ENCODE measurements at regions not wholly inside any gene's neighbourhood (a gene's known extent, or its start where the extent isn't known, plus 50 kb on each side); places are given as distances from the start of the nearest gene placed in this dataset.
"Not testable (repeated sequence)": the region's sequence is repeated elsewhere in the genome, so short reads cannot be mapped to it uniquely, and the experiment has no call there.

DNA sequence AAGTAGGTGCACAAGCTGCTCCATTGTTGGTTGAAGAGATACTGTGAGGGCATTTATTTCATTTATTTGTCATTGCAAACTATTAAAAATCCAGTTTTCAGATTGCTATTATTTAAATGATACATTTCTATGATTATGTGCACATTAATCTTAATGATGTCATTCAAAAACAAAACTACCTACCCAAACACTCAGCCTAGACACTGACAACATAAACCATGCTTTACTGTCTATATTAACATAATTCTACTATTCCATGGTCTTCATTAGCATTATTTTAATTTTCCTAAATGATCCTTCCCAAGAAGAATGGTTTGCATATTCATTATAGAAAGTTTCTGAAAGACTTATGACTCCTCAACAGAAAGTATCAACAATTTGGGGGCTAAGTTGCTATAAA is 813.0 kb upstream of the SLITRK5 start:
- no peak for DNase-seq (ENCODE audit: low spot score)

DNA sequence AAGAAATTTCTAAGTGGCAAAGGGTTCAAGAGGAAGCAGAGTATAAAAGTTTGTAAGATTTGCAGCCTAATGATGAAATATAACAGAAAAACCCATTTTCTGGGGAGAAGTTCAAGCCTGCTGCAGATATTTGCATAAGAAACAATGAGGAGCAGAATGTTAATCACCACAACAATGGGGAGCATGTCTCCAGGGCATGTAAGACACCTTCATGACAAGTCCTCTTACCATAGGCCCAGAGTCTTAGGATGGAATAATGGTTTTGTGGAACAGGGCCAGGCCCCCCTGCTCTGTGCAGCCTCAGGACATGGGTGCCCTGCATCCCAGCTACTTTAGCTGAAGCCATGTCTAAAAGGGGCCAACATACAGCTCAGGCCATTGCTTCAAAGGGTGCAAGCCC is 809.0 kb upstream of the SLITRK5 start:
- DNase-seq (ENCODE audit: low spot score) = no peak

DNA sequence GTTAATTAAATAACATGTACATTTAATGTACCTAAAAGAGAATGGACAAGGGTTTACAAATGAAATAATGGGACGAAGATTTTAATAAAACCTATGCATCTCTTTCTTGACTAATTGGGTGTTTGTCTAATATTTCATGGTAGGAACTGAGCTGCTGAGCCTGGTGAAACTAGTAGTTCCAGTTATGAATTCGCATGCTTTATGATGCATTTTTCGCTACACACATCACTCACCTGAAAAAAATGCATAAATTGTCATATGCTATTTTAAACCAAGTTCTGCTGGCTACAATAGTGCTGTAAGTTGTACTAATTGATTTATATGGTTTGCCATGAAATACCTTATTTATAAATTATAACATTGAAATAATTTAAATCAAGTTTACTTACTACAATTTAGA is 806.8 kb upstream of the SLITRK5 start:
- DNase-seq (ENCODE audit: low spot score) = no peak

DNA sequence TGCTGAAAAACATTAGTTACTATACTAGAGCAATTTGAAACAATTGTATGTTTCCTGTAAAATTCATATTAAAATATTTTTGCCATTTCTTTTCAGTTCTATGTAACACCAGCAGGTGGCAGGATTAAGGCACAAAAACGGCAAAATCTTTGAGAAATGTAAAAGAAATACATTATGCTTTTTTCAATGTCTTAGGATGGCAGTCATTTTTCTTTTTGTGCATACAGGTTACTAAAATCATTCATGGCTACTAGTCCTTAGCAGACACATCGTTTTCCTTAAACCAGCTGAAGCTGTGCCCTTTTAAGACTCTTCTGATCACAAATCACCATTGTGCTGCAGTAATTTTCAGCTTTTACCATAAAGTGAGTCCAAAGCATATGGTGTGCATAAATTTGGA is 800.7 kb upstream of the SLITRK5 start:
- DNase-seq (ENCODE audit: low spot score) = peak; percentile 3

DNA sequence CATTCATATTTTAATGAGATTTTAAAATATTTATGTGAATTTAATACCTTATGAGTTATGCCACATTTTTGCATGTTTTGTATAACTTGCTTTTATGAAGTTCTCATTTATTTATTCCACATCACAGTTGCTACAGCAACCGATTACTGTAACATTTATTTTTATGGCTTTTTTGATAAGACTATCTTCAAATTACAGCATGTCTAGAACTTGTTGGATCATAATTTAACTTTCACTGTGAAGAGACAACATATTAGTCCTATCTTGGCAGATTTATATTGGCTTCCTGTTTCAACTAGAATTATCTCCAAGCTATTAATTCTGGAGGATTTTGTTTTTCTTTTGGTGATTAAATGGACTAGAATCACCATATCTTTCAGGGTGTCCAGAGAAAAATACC is 793.7 kb upstream of the SLITRK5 start:
- no peak for DNase-seq (ENCODE audit: low spot score)

DNA sequence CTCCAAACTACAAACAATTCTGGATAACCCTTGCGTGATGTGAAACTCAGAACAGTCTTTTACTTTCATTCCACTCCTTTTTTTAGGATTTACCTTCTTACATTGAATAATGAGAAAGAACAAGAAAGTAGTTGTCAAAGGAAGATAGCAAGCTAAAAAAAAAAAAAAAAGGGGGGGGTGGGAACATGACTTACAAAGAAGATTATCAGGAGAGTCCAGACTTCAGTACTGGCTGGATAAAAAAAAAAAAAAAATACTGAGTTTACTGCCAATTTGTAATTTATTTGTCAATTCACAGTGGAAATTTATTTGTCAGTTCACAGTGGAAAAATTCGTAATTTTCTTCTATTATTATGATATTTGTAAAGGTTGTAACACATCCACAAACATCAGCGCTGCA is 792.4 kb upstream of the SLITRK5 start:
- DNase-seq (ENCODE audit: low spot score) = no peak

DNA sequence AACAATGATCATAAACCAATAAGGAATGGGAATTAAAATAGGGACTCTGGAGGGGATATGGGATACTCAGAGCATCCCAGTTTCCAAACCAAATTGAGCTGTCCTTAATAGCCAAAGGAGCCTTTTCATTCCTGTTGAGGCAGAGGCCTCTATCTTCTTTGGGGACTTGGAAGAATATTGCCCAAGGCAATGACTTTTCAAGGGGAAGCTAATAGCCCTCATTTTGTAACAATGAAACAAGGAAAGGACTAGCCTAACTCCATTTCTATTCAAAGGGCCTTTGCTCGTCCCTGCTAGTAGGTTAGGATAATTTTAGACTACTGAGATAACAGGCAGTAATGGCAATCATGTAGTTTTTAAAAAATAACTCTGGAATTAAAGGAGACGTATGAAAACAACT is 789.8 kb upstream of the SLITRK5 start:
- DNase-seq (ENCODE audit: low spot score) = no peak

DNA sequence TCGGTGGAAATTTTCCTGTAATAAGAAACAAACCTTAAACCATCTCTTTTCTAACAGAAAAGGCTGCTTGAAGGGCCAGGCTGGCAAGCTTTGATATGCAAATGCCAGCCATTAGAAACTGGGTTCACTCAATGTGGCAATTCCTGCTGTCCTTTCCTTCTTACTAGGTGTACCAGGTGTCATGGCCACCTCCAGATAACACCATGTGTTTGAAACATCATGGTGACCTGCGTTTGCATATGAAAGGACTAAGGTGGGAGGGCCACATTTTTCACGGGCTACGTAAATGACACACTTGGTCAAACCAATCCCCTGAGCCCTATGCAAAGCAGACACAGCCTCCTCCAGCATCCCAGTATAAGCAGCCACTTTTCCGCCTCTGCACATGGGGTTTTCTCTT is 789.1 kb upstream of the SLITRK5 start:
- no peak for DNase-seq (ENCODE audit: low spot score)

DNA sequence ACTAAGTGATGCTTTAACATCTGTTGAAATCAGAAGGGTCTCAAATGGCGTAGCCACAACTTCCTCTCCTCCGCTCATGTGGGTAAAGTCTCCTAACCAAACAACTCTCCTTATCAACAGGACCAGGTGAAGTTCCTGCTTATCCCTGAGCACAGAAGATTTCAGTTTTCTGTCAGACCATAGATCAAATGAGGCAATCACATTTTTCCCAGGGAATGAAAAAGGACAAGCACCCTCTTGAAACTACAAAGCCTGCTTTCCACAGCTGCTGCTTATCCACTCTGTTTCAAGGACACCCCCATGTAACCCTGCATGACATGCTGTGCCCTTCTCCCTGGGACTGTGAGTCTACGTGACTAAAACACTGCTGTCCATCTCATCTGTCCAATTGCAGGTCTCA is 788.3 kb upstream of the SLITRK5 start:
- DNase-seq (ENCODE audit: low spot score) = no peak

DNA sequence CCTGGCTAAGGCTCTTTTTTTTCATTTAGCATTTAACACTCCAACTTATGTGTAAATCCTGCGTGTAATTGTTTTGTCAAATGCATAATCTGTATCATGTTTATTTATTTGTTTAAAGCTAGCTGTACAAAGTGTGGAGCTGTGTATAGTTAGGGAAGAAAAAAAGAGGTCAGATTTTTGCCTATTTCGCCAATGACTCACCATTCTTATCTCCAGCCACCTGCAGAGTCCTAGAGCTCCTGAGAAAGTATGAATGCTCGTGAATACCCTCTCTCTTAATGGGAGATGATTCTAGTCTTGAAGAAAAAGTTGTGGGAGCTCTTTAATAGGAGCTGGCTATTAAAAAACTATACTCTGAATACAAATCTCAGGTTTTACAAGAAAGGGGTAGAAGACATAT is 778.8 kb upstream of the SLITRK5 start:
- no peak for DNase-seq (ENCODE audit: low spot score)

DNA sequence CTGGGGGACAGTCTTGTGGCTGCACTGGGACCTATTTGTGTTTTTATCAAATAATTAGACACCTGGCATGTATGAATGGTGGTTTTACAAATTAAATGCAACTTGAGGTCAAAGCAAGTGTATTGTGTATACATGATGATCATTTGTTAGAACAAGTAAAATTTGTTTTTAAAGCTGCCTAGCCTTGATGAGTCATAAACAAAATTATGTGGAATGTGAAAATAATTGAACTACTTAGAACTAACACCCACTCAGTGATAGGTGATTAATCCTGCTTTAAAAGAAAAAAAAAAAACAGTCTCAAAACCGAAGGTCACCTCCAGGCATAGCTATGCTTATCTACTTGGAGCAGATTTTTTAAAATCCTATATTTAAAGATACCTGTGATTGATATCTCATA is 770.3 kb upstream of the SLITRK5 start:
- DNase-seq (ENCODE audit: low spot score) = no peak

DNA sequence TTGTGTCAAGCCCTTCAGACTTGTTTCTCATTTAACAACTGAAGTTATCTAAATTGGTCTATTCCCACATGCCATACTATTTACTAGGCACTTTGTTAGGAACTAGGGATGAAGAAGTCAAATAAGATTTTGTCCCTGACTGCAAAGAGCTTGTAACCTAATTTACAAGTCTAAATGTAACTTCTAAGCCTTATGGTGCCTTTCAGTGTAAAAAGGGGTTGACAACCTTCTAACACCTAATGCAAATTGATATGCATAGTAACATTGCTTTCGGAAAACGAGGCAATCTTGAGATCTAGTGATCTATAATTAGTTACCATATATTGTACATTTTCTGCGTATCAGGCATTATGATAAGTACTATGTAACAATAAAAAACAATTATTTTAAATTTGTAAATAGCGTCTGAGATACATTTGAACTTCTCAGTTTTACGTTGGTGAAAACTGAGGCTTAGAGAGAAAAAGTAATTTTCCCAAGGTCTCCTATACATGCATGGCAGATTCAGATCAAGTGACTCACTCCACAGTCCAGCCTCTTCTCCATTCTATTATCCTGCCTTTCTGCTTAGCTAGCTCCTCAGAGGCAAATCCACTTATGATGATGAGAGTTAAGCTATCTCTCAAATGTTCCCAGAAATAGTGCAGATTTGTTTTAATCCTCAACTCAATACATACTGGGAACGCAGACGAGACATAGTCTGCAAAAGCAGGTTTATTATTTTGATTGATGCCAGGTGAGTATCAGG is 764.9 kb upstream of the SLITRK5 start:
- DNase-seq (ENCODE audit: low spot score) = no peak

DNA sequence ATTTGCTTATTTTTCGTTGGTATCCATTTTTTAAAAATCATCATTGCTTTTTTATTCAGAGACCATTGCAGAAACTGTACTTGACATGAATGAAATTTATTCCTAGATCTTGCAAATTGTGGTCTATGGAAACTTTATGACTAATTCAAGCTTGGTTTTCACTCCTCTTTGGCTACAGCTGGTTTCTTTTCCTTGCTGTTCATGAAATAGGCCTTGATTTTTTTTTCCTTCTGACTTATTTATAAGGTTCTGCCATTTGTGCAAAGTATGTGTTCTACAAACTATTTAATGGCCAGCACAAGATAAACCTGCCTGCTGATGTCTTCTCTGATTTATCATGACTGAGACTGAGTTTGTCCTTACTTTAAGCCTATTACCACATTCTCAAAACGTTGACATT is 764.0 kb upstream of the SLITRK5 start:
- DNase-seq (ENCODE audit: low spot score) = no peak

DNA sequence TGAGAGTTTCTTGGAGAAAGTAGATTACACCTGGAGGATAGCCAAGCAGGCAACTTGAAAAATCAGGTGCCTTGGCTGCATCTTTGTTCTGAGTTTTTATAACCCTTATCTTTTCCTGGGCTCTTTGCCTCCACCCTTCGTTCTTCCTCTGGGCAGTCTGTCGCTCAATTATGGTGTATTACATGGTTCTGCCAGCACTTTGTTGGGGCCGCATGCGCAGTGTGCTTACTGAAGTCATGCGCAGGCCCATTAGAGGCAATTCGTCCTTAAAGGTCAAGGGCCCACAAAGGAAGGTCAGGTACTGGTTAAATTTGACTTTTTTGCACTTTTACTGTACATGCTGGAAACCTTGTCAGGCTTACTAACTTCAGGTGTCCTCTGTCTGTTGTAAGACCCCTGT is 761.9 kb upstream of the SLITRK5 start:
- no peak for DNase-seq (ENCODE audit: low spot score)

DNA sequence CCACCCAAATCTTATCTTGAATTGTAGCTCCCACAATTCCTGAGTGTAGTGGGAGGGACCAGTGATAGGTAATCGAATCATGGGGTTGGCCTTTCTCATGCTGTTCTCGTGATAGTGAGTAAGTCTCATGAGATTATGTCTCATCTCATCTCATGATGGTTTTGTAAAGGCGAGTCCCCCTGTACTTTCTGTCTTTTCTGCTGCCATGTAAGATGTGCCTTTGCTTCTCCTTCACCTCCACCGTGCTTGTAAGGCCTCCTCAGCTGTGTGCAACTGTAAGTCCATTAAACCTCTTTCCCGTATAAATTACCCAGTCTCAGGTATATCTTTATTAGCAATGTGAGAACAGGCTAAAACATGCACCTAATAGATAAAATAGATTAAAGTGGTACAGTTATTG is 756.4 kb upstream of the SLITRK5 start:
- DNase-seq (ENCODE audit: low spot score) = no peak

DNA sequence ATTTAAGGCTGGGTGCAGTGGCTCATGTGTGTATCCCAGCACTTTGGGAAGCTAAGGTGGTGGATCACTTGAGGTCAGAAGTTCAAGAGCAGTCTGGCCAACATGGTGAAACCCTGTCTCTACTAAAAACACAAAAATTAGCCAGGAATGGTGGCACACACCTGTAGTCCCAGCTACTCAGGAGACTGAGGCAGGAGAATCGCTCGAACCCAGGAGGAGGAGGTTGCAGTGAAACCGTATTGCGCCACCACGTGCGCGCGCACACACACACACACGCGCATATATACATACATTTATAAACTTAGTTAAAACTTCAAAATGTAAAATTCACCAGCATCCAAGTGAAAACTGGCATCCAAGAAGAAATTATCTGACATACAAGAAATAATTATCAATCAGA is 753.7 kb upstream of the SLITRK5 start:
- not testable (repeated sequence) for DNase-seq (ENCODE audit: low spot score)

DNA sequence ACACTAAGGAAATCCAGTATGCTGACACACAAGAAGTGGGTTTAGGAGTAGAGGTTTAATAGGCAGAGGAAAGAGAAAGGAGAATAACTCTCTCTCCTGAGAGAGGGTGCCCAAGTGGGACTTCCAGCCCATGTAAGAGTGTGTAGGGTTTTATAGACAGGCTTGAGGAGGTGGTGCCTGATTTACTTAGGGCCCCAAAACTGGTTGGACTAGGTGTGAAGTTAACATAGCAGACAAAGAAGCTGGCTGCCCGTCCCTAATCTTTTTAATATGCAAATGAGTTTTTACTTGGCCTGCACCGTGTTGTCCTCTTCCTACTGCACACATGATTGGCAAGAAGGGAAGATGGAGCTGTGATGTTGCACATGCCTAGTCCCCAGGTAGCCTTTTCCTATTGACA is 752.5 kb upstream of the SLITRK5 start:
- DNase-seq (ENCODE audit: low spot score) = no peak

DNA sequence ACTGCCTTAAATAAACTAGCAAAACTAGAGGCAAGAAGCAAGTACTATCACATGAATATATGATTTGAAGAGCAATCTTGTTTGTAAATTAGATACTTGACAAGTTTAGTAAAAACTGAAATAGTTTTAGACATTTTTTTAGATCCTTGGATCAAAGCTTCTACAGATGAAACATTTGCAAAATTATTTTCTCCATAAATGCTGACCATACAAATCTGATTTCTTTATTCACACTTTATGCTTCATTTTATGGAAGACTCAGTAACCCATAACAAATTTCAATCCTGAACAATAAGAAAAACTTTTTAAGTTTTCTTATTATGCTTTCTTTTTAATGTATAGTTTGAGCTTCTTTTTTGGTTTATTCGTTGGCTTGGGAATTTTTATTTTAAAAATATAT is 750.2 kb upstream of the SLITRK5 start:
- DNase-seq (ENCODE audit: low spot score) = no peak

DNA sequence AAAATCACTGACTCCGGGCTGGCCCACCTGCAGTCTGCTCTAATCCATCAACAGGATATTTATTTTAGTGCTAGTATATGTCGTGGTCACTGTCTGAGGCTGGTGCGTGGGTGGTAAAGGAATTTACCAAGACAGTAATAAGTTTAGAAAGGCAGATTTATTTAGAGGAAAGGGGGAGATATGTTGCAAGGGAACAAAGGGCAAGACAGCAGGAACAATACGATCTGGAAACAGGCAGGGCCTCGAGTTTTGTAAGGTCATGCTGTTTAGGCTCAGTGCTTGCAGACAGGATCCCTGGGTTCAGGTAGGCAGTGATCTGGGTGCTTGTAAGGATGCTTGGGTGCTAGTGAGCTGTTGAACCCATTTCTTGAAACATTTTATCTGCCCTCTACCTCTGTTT is 748.2 kb upstream of the SLITRK5 start:
- no peak for DNase-seq (ENCODE audit: low spot score)

DNA sequence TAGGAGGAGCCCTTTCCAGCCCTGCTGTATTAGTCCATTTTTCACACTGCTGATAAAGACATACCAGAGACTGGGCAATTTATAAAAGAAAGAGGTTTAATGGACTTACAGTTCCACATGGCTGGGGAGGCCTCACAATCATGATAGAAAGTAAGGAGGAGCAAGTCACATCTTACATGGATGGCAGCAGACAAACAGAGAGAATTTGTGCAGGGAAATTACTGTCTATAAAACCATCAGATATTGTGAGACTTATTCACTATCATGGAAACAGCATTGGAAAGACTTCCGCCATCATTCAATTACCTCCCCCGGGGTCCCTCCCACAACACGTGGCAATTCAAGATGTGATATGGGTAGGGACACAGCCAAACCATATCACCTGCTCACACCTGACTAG is 744.3 kb upstream of the SLITRK5 start:
- DNase-seq (ENCODE audit: low spot score) = not testable (repeated sequence)

DNA sequence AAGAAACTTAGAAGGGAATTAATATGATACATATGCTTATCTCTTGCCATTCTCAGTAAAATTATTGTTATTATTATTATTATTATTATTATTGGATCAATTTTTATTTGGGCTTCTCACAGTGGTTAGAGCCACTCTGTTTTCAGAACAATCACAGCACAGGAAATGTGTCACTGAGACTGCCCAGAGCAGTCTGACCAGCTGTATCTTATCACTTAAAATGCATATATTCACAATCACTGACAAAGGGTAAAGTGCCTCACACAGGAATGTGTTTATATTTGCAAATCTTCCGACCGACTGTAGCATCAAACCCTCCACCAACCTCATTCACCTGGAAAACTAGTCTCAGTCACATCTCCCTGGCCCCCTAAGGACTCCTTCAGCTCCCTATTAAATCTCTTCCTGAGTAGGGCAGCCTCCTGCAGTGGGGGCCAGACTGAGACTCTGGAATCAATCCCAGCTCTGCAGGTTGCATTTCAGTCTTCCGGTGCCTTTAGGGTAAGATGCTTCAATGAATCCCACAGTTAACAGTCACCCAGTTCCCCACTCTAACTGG is 738.3 kb upstream of the SLITRK5 start:
- no peak for DNase-seq (ENCODE audit: low spot score)

DNA sequence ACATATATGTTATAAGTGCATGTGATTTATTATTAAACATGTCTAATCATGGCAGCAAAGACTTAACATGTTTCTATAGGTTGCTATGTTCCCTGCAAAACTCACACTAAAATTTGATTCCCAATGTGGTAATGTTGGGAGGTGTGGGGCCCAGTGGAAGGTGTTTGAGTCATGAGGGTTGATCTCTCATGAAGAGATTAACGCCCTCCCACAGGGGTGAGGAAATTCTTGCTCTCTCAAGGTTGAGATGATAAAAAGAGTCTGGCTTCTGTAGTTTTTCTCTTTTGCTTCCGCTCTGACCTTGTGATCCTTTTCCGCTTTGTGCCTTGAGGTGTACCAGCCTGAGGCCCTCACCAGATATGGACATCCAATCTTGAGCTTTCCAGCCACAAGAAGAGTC is 737.5 kb upstream of the SLITRK5 start:
- no peak for DNase-seq (ENCODE audit: low spot score)

DNA sequence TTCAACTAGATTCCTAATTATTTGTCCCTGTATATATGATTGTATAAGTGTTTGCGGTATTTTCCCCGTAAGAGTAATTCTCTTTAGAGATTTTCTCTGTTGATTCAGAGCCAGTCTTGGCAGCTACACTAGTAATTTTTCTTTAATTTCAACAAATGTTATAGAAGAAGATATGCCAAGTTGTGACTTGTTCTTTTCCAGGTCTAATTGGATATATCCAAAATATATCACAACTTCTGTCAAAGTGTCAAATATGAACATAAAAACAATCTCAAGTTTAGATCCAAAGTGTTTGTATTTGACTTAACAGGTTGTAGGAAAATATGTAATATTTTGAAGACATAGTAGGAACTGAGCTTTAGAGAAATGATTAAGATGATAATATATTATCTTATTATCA is 733.9 kb upstream of the SLITRK5 start:
- no peak for DNase-seq (ENCODE audit: low spot score)

DNA sequence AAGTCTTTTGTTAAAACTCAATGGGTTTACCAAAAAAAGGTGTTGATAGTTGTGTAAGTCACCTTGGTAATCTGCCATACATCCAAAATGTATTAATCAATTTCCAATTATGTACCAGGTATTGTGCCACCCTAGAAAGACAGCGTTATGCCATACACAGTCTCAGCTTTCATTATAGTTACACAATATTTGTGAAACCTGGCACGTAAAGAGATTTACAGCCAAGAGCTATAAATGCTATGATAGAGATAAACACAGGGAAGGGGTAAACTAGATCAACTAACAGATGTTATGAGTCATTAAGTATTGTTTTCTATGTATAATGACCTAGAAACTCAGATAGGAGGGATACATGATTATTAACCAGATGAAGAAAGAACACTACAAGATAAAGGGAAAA is 725.6 kb upstream of the SLITRK5 start:
- DNase-seq (ENCODE audit: low spot score) = no peak

Data from Ammon's horn (tissue), 1 donor.